ENCODE measurements at regions not wholly inside any gene's neighbourhood (a gene's known extent, or its start where the extent isn't known, plus 50 kb on each side); places are given as distances from the start of the nearest gene placed in this dataset.

- TF ChIP-seq TAF1 (IDR thresholded peaks at IDR 0.05; ENCODE audit: borderline replicate concordance, insufficient read depth, low read length), result no peak
- TF ChIP-seq FOXP2 (optimal IDR thresholded peaks at IDR 0.05; ENCODE audit: borderline replicate concordance, extremely low read depth, extremely low read length, insufficient read depth), result no peak
- TF ChIP-seq SIN3A (IDR thresholded peaks at IDR 0.05; ENCODE audit: borderline replicate concordance, insufficient read depth, low read length), result no peak
- TF ChIP-seq, protein P1, sequence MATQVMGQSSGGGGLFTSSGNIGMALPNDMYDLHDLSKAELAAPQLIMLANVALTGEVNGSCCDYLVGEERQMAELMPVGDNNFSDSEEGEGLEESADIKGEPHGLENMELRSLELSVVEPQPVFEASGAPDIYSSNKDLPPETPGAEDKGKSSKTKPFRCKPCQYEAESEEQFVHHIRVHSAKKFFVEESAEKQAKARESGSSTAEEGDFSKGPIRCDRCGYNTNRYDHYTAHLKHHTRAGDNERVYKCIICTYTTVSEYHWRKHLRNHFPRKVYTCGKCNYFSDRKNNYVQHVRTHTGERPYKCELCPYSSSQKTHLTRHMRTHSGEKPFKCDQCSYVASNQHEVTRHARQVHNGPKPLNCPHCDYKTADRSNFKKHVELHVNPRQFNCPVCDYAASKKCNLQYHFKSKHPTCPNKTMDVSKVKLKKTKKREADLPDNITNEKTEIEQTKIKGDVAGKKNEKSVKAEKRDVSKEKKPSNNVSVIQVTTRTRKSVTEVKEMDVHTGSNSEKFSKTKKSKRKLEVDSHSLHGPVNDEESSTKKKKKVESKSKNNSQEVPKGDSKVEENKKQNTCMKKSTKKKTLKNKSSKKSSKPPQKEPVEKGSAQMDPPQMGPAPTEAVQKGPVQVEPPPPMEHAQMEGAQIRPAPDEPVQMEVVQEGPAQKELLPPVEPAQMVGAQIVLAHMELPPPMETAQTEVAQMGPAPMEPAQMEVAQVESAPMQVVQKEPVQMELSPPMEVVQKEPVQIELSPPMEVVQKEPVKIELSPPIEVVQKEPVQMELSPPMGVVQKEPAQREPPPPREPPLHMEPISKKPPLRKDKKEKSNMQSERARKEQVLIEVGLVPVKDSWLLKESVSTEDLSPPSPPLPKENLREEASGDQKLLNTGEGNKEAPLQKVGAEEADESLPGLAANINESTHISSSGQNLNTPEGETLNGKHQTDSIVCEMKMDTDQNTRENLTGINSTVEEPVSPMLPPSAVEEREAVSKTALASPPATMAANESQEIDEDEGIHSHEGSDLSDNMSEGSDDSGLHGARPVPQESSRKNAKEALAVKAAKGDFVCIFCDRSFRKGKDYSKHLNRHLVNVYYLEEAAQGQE (IDR thresholded peaks at IDR 0.05; ENCODE audit: insufficient read depth in 1 of 2, low read depth in 2 of 2, low read length in 2 of 2), result no peak
- no peak for TF ChIP-seq POLR2AphosphoS5 (IDR thresholded peaks at IDR 0.05; ENCODE audit: low read depth, low read length)
These were observed 72.1 kb downstream of the TMEM212 start for GRCh38 chr3:171915275-171915674.

DNA sequence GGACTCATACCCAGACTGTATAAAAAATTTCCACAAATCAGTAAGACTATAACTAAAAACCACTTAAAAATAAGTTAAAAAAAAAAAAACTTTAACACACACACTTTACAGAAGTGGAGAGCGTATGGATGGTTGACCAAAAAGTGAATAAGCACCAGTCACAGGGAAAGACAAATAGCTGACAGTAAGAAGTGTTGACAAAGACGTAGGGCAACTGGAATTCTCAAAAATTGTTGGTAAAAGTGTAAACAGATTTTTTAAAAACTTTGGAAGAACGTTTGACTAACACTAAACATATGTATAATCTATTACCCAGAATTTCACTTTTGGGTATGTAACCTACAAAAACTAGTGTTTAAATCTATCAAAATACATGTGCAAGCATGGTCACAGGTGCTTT lies 73.7 kb downstream of the TMEM212 start:
- TF ChIP-seq POLR2AphosphoS5 (IDR thresholded peaks at IDR 0.05; ENCODE audit: low read depth, low read length) (no peak), SIN3A (IDR thresholded peaks at IDR 0.05; ENCODE audit: borderline replicate concordance, insufficient read depth, low read length) (no peak), TAF1 (IDR thresholded peaks at IDR 0.05; ENCODE audit: borderline replicate concordance, insufficient read depth, low read length) (no peak), FOXP2 (optimal IDR thresholded peaks at IDR 0.05; ENCODE audit: borderline replicate concordance, extremely low read depth, extremely low read length, insufficient read depth) (no peak)
- TF ChIP-seq, protein P1 (IDR thresholded peaks at IDR 0.05; ENCODE audit: insufficient read depth in 1 of 2, low read depth in 2 of 2, low read length in 2 of 2), result no peak

GRCh38 chr3:171932153-171932611 lies 89.0 kb downstream of the TMEM212 start:
- TF ChIP-seq TAF1 (IDR thresholded peaks at IDR 0.05; ENCODE audit: borderline replicate concordance, insufficient read depth, low read length) (no peak), POLR2AphosphoS5 (IDR thresholded peaks at IDR 0.05; ENCODE audit: low read depth, low read length) (no peak), SIN3A (IDR thresholded peaks at IDR 0.05; ENCODE audit: borderline replicate concordance, insufficient read depth, low read length) (no peak), FOXP2 (optimal IDR thresholded peaks at IDR 0.05; ENCODE audit: borderline replicate concordance, extremely low read depth, extremely low read length, insufficient read depth) (no peak)
- TF ChIP-seq, protein P1 (IDR thresholded peaks at IDR 0.05; ENCODE audit: insufficient read depth in 1 of 2, low read depth in 2 of 2, low read length in 2 of 2), result no peak

GRCh38 chr3:171933441-171933840 lies 90.3 kb downstream of the TMEM212 start:
- no peak for TF ChIP-seq SIN3A (IDR thresholded peaks at IDR 0.05; ENCODE audit: borderline replicate concordance, insufficient read depth, low read length)
- no peak for TF ChIP-seq POLR2AphosphoS5 (IDR thresholded peaks at IDR 0.05; ENCODE audit: low read depth, low read length)
- TF ChIP-seq, protein P1 (IDR thresholded peaks at IDR 0.05; ENCODE audit: insufficient read depth in 1 of 2, low read depth in 2 of 2, low read length in 2 of 2), result no peak
- no peak for TF ChIP-seq FOXP2 (optimal IDR thresholded peaks at IDR 0.05; ENCODE audit: borderline replicate concordance, extremely low read depth, extremely low read length, insufficient read depth)
- no peak for TF ChIP-seq TAF1 (IDR thresholded peaks at IDR 0.05; ENCODE audit: borderline replicate concordance, insufficient read depth, low read length)

Data from PFSK-1 (cell line).